Prostate gland (tissue), 2 donors: ENCODE measurements at regions not wholly inside any gene's neighbourhood (a gene's known extent, or its start where the extent isn't known, plus 50 kb on each side); places are given as distances from the start of the nearest gene placed in this dataset.

Source experiments
- DNase-seq: peaks from one replicate; pipeline ENCODE4 v3.0.0-alpha.2; 2019; ENCODE audit warnings: low spot score
- H3K27ac ChIP-seq, 2 donors: fragments of 200-600 bp; sonication (generic); 2 replicates each; pipeline ENCODE4 v1.5.1; 2017 to 2019
- H3K27me3 ChIP-seq: fragments of 200-600 bp; sonication (generic); replicated peaks from 2 replicates; pipeline ENCODE4 v1.5.1; 2019; ENCODE audit not compliant: insufficient read depth
- H3K36me3 ChIP-seq, 2 donors: fragments of 200-600 bp; sonication (generic); 1 replicate in 1 of 2; 2 replicates in 1 of 2; pipeline versions ENCODE4 v1.5.1 to v1.8.1; 2017 to 2019
- H3K4me1 ChIP-seq: fragments of 200-600 bp; sonication (generic); replicated peaks from 2 replicates; pipeline ENCODE4 v1.5.1; 2019
- H3K4me3 ChIP-seq, 2 donors: fragments of 200-600 bp; sonication (generic); 2 replicates each; pipeline ENCODE4 v1.5.1; 2017 to 2019
- H3K9me3 ChIP-seq: fragments of 200-600 bp; sonication (generic); 2 replicates; pipeline ENCODE4 v1.5.1; 2017
- POLR2A ChIP-seq: fragments of 450-650 bp; IDR thresholded peaks from one replicate; pipeline ENCODE4 v1.6.1; 2016; ENCODE audit warnings: antibody characterized with exemption, mild to moderate bottlenecking
- POLR2AphosphoS5 ChIP-seq: sonication (generic); formaldehyde crosslinking; IDR thresholded peaks from one replicate; pipeline ENCODE4 v1.6.1; 2017; ENCODE audit warnings: antibody characterized with exemption
- WGBS: methylation state at CpG from one replicate; pipeline ENCODE4 v1.1.5; 2018; 5-methylcytosine and 5-hydroxymethylcytosine counted together
- intact Hi-C: fragments of 100-400 bp; cut with DNase I; formaldehyde crosslinking; loops from one replicate; pipeline ENCODE4 v1.14.2; 2022
- TF ChIP-seq, protein P1 (sequence below), 4 experiments: fragments of 200-600 bp in 2 of 4; fragments of 450-650 bp in 2 of 4; sonication (generic) in 2 of 4; IDR thresholded peaks; 1 replicate in 3 of 4; 2 replicates in 1 of 4; pipeline ENCODE4 v1.5.1; 2016 to 2019; ENCODE audit warnings: antibody characterized with exemption in 4 of 4, mild to moderate bottlenecking in 2 of 4, moderate library complexity in 2 of 4

DNA sequence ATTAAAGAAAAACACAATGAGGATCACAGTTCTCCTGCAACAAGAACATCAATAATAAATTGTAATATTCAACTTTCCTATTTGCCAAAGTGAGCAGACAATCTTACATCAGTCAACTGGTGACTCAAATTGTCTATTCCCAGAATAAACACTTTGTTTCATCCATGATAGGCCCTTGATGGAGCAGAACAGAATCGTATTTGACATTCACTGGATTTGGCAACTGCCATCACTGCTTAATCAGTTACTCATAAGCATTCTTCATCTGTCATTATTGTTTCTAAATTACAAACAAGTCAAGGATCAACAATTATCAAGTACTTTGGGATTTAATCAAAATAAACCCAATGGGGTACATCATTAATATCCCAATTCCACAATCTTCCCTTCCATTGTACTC, 398.4 kb downstream of the GABRG2 start:
- intact Hi-C loops: no loop called here
- no peak for TF ChIP-seq POLR2A
- TF ChIP-seq, protein P1, sequence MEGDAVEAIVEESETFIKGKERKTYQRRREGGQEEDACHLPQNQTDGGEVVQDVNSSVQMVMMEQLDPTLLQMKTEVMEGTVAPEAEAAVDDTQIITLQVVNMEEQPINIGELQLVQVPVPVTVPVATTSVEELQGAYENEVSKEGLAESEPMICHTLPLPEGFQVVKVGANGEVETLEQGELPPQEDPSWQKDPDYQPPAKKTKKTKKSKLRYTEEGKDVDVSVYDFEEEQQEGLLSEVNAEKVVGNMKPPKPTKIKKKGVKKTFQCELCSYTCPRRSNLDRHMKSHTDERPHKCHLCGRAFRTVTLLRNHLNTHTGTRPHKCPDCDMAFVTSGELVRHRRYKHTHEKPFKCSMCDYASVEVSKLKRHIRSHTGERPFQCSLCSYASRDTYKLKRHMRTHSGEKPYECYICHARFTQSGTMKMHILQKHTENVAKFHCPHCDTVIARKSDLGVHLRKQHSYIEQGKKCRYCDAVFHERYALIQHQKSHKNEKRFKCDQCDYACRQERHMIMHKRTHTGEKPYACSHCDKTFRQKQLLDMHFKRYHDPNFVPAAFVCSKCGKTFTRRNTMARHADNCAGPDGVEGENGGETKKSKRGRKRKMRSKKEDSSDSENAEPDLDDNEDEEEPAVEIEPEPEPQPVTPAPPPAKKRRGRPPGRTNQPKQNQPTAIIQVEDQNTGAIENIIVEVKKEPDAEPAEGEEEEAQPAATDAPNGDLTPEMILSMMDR (IDR thresholded peaks at IDR 0.05): no peak
- no peak for TF ChIP-seq POLR2AphosphoS5
- Histone ChIP-seq H3K27me3 (no peaks in the 10 kb centered on the region), H3K9me3 (no peaks in the 10 kb centered on the region), H3K4me1 (no peaks in the 10 kb centered on the region), H3K4me3 (no peak overlapping the region), H3K36me3 (no peaks in the 10 kb centered on the region), H3K27ac (no peak overlapping the region)
- no peak for DNase-seq
- WGBS: 88% methylated on average over 1 of the region's 1 CpG

DNA sequence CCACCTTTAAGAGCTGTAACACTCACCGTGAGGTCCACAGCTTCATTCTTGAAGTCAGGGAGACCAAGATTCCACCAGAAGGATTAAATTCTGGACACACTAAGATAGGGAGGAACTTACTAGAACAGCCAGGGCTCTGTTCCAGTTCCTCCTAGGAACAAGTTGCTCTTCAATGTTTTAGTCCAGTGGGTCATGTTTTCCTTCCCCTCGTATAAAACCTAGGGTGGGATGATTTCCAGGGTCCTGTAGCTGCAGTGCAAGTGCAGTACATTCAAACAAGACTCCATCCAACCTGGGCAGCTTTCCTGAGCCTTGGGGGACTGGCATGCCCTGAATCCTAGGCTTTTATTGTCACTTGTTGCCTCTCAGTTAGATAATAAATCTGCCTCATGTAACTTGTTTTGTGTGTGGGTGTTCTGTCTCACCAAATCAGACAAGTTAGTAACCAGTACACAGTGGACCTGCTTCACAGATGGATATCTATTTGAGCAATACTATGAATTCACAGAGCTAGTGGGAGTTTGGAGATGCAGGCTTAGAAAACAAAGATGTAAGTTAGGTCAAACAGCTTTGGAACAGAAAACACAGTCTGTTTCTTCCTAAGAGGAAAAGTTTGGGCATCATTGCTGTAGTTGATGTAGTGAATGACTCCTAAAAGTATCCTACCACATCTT, 405.6 kb downstream of the GABRG2 start:
- DNase-seq: no peak
- intact Hi-C loops: no loop called here
- 40% methylated on average over 2 of the region's 2 CpGs for WGBS
- Histone ChIP-seq H3K27me3 (no peaks in the 10 kb centered on the region), H3K36me3 (no peaks in the 10 kb centered on the region), H3K9me3 (no peaks in the 10 kb centered on the region), H3K4me1 (no peaks in the 10 kb centered on the region), H3K4me3 (no peak overlapping the region), H3K27ac (no peak overlapping the region)
- peak; percentile 46 for TF ChIP-seq POLR2AphosphoS5
- no peak for TF ChIP-seq POLR2A

DNA sequence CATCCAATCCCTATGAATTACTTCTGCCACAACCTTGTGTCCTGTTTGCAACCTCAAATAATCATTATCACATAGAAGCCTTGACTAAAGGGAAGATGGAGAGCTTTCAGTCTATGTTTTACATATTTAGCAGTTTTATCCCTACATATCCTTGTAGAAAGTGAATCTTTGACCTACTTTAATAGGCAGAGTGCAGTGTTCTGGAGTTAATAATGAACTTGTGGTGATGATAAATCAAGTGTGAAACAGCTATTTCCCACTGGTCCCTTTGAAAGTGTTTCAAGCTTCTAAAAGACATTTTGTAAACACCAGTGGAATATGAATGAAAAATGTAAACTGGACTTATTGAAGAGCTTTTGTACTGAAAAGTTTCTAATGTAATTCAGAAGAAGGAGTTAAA, 406.7 kb downstream of the GABRG2 start:
- Histone ChIP-seq H3K27ac (no peak overlapping the region), H3K9me3 (no peaks in the 10 kb centered on the region), H3K27me3 (no peaks in the 10 kb centered on the region), H3K4me3 (no peak overlapping the region), H3K4me1 (no peaks in the 10 kb centered on the region), H3K36me3 (no peaks in the 10 kb centered on the region)
- TF ChIP-seq, protein P1 (IDR thresholded peaks at IDR 0.05): no peak
- TF ChIP-seq POLR2AphosphoS5 (no peak), POLR2A (no peak)
- intact Hi-C loops: no loop called here
- no peak for DNase-seq

DNA sequence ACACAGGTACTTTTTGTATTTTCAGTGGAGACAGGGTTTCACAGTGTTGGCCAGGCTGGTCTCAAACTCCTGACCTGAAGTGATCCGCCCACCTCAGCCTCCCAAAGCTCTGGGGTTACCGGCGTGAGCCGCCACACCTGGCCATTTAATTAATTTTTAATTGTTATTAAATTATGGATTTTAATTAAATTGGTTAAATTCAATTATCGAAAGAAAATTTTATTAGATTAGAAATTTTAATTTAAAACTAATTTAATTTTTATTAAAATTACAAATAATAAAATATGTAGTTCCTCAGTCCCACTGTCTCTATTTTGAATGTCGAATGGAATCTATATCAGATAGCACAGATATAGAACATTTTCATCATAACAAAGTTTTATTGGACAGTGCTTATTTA, 416.5 kb downstream of the GABRG2 start:
- H3K4me1 ChIP-seq: no peaks in the 10 kb centered on the region
- DNase-seq: no peak
- intact Hi-C loops: no loop called here
- H3K9me3 ChIP-seq: no peaks in the 10 kb centered on the region
- H3K27me3 ChIP-seq: no peaks in the 10 kb centered on the region
- TF ChIP-seq, protein P1 (IDR thresholded peaks at IDR 0.05): no peak
- TF ChIP-seq POLR2A (no peak), POLR2AphosphoS5 (no peak)
- H3K27ac ChIP-seq: no peak overlapping the region
- 95% methylated on average over 6 of the region's 6 CpGs for WGBS
- H3K4me3 ChIP-seq: no peak overlapping the region
- no peaks in the 10 kb centered on the region for H3K36me3 ChIP-seq

DNA sequence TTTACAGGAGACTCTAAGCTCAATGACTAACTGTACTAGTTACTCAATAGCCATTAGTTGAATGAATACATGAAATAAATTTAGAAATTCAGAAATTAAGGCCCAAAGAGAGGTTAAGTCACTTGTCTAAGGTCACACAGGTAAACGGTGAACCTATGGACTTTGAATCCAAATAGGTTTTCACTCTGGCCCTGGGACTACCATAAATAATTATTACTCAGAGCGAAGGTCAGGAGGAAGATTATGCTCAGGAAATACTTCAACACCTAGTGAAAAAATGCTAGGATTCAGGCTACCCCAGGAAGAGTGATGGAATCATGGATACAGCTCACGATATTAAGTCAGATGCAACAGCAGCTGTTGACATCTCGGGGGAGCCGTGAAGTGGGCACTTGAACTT, 417.4 kb downstream of the GABRG2 start:
- H3K4me1 ChIP-seq: no peaks in the 10 kb centered on the region
- 95% methylated on average over 5 of the region's 5 CpGs for WGBS
- no peak overlapping the region for H3K4me3 ChIP-seq
- no peak for DNase-seq
- no peaks in the 10 kb centered on the region for H3K27me3 ChIP-seq
- TF ChIP-seq POLR2A: no peak
- TF ChIP-seq POLR2AphosphoS5: no peak
- TF ChIP-seq, protein P1 (IDR thresholded peaks at IDR 0.05): no peak
- no peak overlapping the region for H3K27ac ChIP-seq
- no peaks in the 10 kb centered on the region for H3K9me3 ChIP-seq
- intact Hi-C loops: no loop called here
- no peaks in the 10 kb centered on the region for H3K36me3 ChIP-seq
